IMR-90 (cell line): ENCODE measurements at regions not wholly inside any gene's neighbourhood (a gene's known extent, or its start where the extent isn't known, plus 50 kb on each side); places are given as distances from the start of the nearest gene placed in this dataset.

Experiments
- ATAC-seq: fragments of 200-7000 bp; cut with Tn5 transposase; 2 replicates; pipeline ENCODE4 v1.9.1; 2020; ENCODE audit warnings: low read depth, mild to moderate bottlenecking, moderate library complexity
- BruUV-seq: library from RNA; stranded (reverse); fragments of 400-500 nt; replicated peaks from 2 replicates; lab custom pipeline; 2021; lab: Mats Ljungman, UMichigan
- CTCF ChIA-PET: fragments of 300-600 bp; formaldehyde crosslinking; extraction: SDS; loops from one replicate; lab custom pipeline; 2021; ENCODE audit warnings: antibody characterized with exemption; lab: Yijun Ruan, JAX
- POLR2A ChIA-PET: fragments of 300-600 bp; sonication (Branson Sonifier 250); formaldehyde crosslinking; loops from one replicate; lab custom pipeline; 2022; ENCODE audit warnings: antibody characterized with exemption; ENCODE audit not compliant: unreplicated experiment; lab: Charles Lee
- DNase-seq: peaks from one replicate; pipeline ENCODE4 v3.0.0; 2013
- H2AFZ ChIP-seq: replicated peaks from 2 replicates; pipeline ENCODE3; 2013; ENCODE audit warnings: low read length, mild to moderate bottlenecking; ENCODE audit not compliant: poor library complexity
- H2AK5ac ChIP-seq: 2 replicates; pipeline ENCODE4 v1.6.1; 2013; ENCODE audit warnings: low read depth, low read length, inconsistent platforms
- H2AK9ac ChIP-seq: replicated peaks from 2 replicates; pipeline ENCODE3; 2013; ENCODE audit warnings: mild to moderate bottlenecking, low read depth, low read length, moderate library complexity; ENCODE audit not compliant: poor library complexity
- H2BK120ac ChIP-seq: 2 replicates; pipeline ENCODE4 v1.6.1; 2013; ENCODE audit warnings: low read depth, low read length, inconsistent platforms
- H2BK15ac ChIP-seq: 3 replicates; pipeline ENCODE4 v1.6.1; 2013; ENCODE audit warnings: low read depth, low read length, inconsistent platforms
- H2BK20ac ChIP-seq: 2 replicates; pipeline ENCODE4 v1.6.1; 2013; ENCODE audit warnings: low read depth, mild to moderate bottlenecking, inconsistent platforms, low read length, moderate library complexity
- H2BK5ac ChIP-seq: 2 replicates; pipeline ENCODE4 v1.6.1; 2013; ENCODE audit warnings: mild to moderate bottlenecking, low read depth, low read length, inconsistent platforms; ENCODE audit not compliant: poor library complexity, severe bottlenecking
- H3K14ac ChIP-seq: replicated peaks from 2 replicates; pipeline ENCODE4 v1.6.1; 2013; ENCODE audit warnings: low read depth, low read length, inconsistent platforms
- H3K18ac ChIP-seq: 2 replicates; pipeline ENCODE4 v1.6.1; 2013; ENCODE audit warnings: low read depth, low read length, control low read depth
- H3K23ac ChIP-seq: 2 replicates; pipeline ENCODE4 v1.6.1; 2013; ENCODE audit warnings: low read depth, low read length, inconsistent platforms
- H3K27ac ChIP-seq: 2 replicates; pipeline ENCODE4 v1.5.1; 2013; ENCODE audit warnings: mild to moderate bottlenecking, control low read depth, low read length; ENCODE audit not compliant: insufficient read depth
- H3K27me3 ChIP-seq: 2 replicates; pipeline ENCODE4 v1.6.1; 2013; ENCODE audit warnings: low read length; ENCODE audit not compliant: control insufficient read depth, insufficient read depth
- H3K36me3 ChIP-seq: 2 replicates; pipeline ENCODE4 v1.6.1; 2013; ENCODE audit warnings: low read length, mixed read lengths; ENCODE audit not compliant: control insufficient read depth, insufficient read depth
- H3K4ac ChIP-seq: 2 replicates; pipeline ENCODE4 v1.6.1; 2013; ENCODE audit warnings: low read depth, low read length, inconsistent platforms
- H3K4me1 ChIP-seq: 2 replicates; pipeline ENCODE4 v1.6.1; 2013; ENCODE audit warnings: low read length, mixed read lengths; ENCODE audit not compliant: control insufficient read depth, insufficient read depth
- H3K4me2 ChIP-seq: 2 replicates; pipeline ENCODE4 v1.6.1; 2013; ENCODE audit warnings: low read depth, mild to moderate bottlenecking, control low read depth, low read length, moderate library complexity
- H3K4me3 ChIP-seq: 2 replicates; pipeline ENCODE4 v1.5.1; 2013; ENCODE audit warnings: low read depth, mild to moderate bottlenecking, control low read depth, low read length, moderate library complexity; ENCODE audit not compliant: insufficient read depth
- H3K56ac ChIP-seq: 2 replicates; pipeline ENCODE4 v1.6.1; 2013; ENCODE audit warnings: low read length, inconsistent platforms; ENCODE audit not compliant: insufficient read depth; ENCODE audit errors: extremely low read depth
- H3K79me1 ChIP-seq, 2 experiments: 2 replicates each; pipeline ENCODE4 v1.6.1; 2013; ENCODE audit warnings: low read length in 2 of 2, inconsistent platforms in 1 of 2, low read depth in 1 of 2
- H3K9ac ChIP-seq: 2 replicates; pipeline ENCODE4 v1.6.1; 2013; ENCODE audit warnings: low read depth, low read length, control low read depth
- H3K9me1 ChIP-seq: 2 replicates; pipeline ENCODE4 v1.6.1; 2013; ENCODE audit warnings: low read length, inconsistent platforms; ENCODE audit not compliant: insufficient read depth
- H3K9me3 ChIP-seq: 2 replicates; pipeline ENCODE4 v1.6.1; 2013; ENCODE audit warnings: low read length; ENCODE audit not compliant: control insufficient read depth, insufficient read depth
- H4K20me1 ChIP-seq: 2 replicates; pipeline ENCODE4 v1.6.1; 2013; ENCODE audit warnings: low read length, inconsistent platforms; ENCODE audit not compliant: insufficient read depth
- H4K5ac ChIP-seq: 2 replicates; pipeline ENCODE4 v1.6.1; 2013; ENCODE audit warnings: mild to moderate bottlenecking, low read depth, low read length, control low read depth
- H4K8ac ChIP-seq, 2 experiments: 2 replicates each; pipeline ENCODE4 v1.6.1; 2013; ENCODE audit warnings: low read depth in 2 of 2, low read length in 2 of 2, control low read depth in 1 of 2, inconsistent platforms in 1 of 2
- H4K91ac ChIP-seq: 2 replicates; pipeline ENCODE4 v1.6.1; 2013; ENCODE audit warnings: low read depth, low read length, inconsistent platforms; ENCODE audit not compliant: insufficient read depth
- BHLHE40 ChIP-seq: fragments of 150-350 bp; IDR thresholded peaks from 2 replicates; pipeline ENCODE4 v1.6.1; 2016; ENCODE audit warnings: mild to moderate bottlenecking, low read depth, low read length
- CEBPB ChIP-seq: IDR thresholded peaks from 2 replicates; pipeline ENCODE4 v1.6.1; 2012; ENCODE audit warnings: low read depth, low read length, improper control_type of control experiment
- CHD1 ChIP-seq: IDR thresholded peaks from 2 replicates; pipeline ENCODE4 v1.6.1; 2012; ENCODE audit warnings: low read depth, low read length, improper control_type of control experiment
- FOS ChIP-seq: fragments of 150-350 bp; IDR thresholded peaks from 2 replicates; pipeline ENCODE4 v1.6.1; 2016; ENCODE audit warnings: low read depth, low read length
- MAFK ChIP-seq: IDR thresholded peaks from 2 replicates; pipeline ENCODE4 v1.6.1; 2012; ENCODE audit warnings: low read depth, low read length, improper control_type of control experiment
- MAZ ChIP-seq: IDR thresholded peaks from 2 replicates; pipeline ENCODE4 v1.6.1; 2012; ENCODE audit warnings: low read depth, mild to moderate bottlenecking, low read length, improper control_type of control experiment, moderate library complexity, borderline replicate concordance
- MXI1 ChIP-seq: IDR thresholded peaks from 2 replicates; pipeline ENCODE4 v1.6.1; 2012; ENCODE audit warnings: low read depth, mild to moderate bottlenecking, low read length, moderate library complexity, borderline replicate concordance
- NFE2L2 ChIP-seq: fragments of 150-350 bp; IDR thresholded peaks from 2 replicates; pipeline ENCODE4 v1.6.1; 2016; ENCODE audit warnings: low read depth, mild to moderate bottlenecking, low read length
- POLR2A ChIP-seq: IDR thresholded peaks from 2 replicates; pipeline ENCODE4 v1.6.1; 2012; ENCODE audit warnings: mild to moderate bottlenecking, low read depth, low read length
- RAD21 ChIP-seq: IDR thresholded peaks from 2 replicates; pipeline ENCODE4 v1.6.1; 2012; ENCODE audit warnings: low read length, improper control_type of control experiment
- RCOR1 ChIP-seq: IDR thresholded peaks from 2 replicates; pipeline ENCODE4 v1.6.1; 2012; ENCODE audit warnings: mild to moderate bottlenecking, low read length, improper control_type of control experiment; ENCODE audit not compliant: insufficient replicate concordance
- RFX5 ChIP-seq: IDR thresholded peaks from 2 replicates; pipeline ENCODE4 v1.8.0; 2012; ENCODE audit warnings: low read depth, mild to moderate bottlenecking, low read length, moderate library complexity
- SMC3 ChIP-seq: fragments of 150-350 bp; IDR thresholded peaks from 2 replicates; pipeline ENCODE4 v1.6.1; 2016; ENCODE audit warnings: low read depth, mild to moderate bottlenecking, antibody characterized with exemption, low read length, moderate library complexity
- USF2 ChIP-seq: fragments of 150-350 bp; IDR thresholded peaks from 2 replicates; pipeline ENCODE4 v1.6.1; 2017; ENCODE audit warnings: mild to moderate bottlenecking, antibody characterized with exemption, low read length, low read depth
- WGBS, 2 experiments: methylation state at CpG; one replicate each; pipeline versions ENCODE4 v1.1.5 to v1.1.7; 2013; ENCODE audit warnings: missing lambda C conversion rate in 2 of 2; ENCODE audit not compliant: insufficient read length in 1 of 2; ENCODE audit errors: extremely low coverage in 2 of 2; 5-methylcytosine and 5-hydroxymethylcytosine counted together
- dilution Hi-C: fragments of 300-500 bp; cut with HindIII; formaldehyde crosslinking; loops from one replicate; pipeline ENCODE4 v1.14.3; 2018; ENCODE audit warnings: low sequenced_read_pairs; ENCODE audit not compliant: unreplicated experiment
- in situ Hi-C: fragments of 300-500 bp; cut with MboI; formaldehyde crosslinking; loops from 3 replicates; pipeline ENCODE4 v1.14.3; 2019; ENCODE audit warnings: low sequenced_read_pairs, inconsistent platforms, mixed read lengths
- intact Hi-C: fragments of 100-400 bp; cut with micrococcal nuclease; formaldehyde crosslinking; loops from 2 replicates; pipeline ENCODE4 v1.10.0; 2022
- TF ChIP-seq, protein P1 (sequence below): fragments of 150-350 bp; IDR thresholded peaks from 2 replicates; pipeline ENCODE4 v1.6.1; 2016; ENCODE audit warnings: low read depth, mild to moderate bottlenecking, low read length, moderate library complexity, borderline replicate concordance

GRCh38 chr13:42486711-42487198 is 87.2 kb upstream of the TNFSF11 start:
- H4K20me1 ChIP-seq, result no peaks in the 10 kb centered on the region
- no peaks in the 10 kb centered on the region for H3K9me3 ChIP-seq
- no peaks in the 10 kb centered on the region; the same call in 1 of the 2 replicates for H3K4me1 ChIP-seq
- no peak overlapping the region for H4K8ac ChIP-seq
- no peak overlapping the region for H2BK5ac ChIP-seq
- no peak overlapping the region for H2AK9ac ChIP-seq
- no peaks in the 10 kb centered on the region; the same call in 1 of the 2 replicates for H3K9me1 ChIP-seq
- H3K23ac ChIP-seq, result no peak overlapping the region
- intact Hi-C loops, result no loop called here
- no peak overlapping the region for H3K4ac ChIP-seq
- no peak overlapping the region for H3K9ac ChIP-seq
- H3K14ac ChIP-seq, result no peak overlapping the region
- no peaks in the 10 kb centered on the region for H3K36me3 ChIP-seq
- no peak overlapping the region for H4K5ac ChIP-seq
- H3K27me3 ChIP-seq, result peaks cover 33% of the 10 kb centered on the region
- no CpG with 5 or more reads among the region's 3 CpGs for WGBS, 2 experiments
- in situ Hi-C loops, result no loop called here
- dilution Hi-C loops, result no loop called here
- DNase-seq (peak; percentile 71), ATAC-seq (peak; percentile 68)
- H3K4me3 ChIP-seq, result no peak overlapping the region
- H2BK15ac ChIP-seq, result no peak overlapping the region
- CTCF ChIA-PET, result no interaction called here
- no peak overlapping the region for H2AK5ac ChIP-seq
- no peak overlapping the region for H2BK20ac ChIP-seq
- H3K79me1 ChIP-seq, result no peaks in the 10 kb centered on the region
- H2AFZ ChIP-seq, result no peak overlapping the region
- TF ChIP-seq RCOR1 (no peak), POLR2A (no peak), USF2 (no peak), NFE2L2 (no peak), CEBPB (peak; percentile 28; the same call in 1 of the 2 replicates), MAZ (no peak), BHLHE40 (peak; percentile 52), CHD1 (no peak), RFX5 (no peak), MAFK (peak; percentile 15; the same call in 1 of the 2 replicates), SMC3 (no peak), MXI1 (no peak), RAD21 (no peak), FOS (peak; percentile 19)
- TF ChIP-seq, protein P1, sequence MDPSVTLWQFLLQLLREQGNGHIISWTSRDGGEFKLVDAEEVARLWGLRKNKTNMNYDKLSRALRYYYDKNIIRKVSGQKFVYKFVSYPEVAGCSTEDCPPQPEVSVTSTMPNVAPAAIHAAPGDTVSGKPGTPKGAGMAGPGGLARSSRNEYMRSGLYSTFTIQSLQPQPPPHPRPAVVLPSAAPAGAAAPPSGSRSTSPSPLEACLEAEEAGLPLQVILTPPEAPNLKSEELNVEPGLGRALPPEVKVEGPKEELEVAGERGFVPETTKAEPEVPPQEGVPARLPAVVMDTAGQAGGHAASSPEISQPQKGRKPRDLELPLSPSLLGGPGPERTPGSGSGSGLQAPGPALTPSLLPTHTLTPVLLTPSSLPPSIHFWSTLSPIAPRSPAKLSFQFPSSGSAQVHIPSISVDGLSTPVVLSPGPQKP, result no peak
- BruUV-seq, result no TSS peak
- H3K4me2 ChIP-seq, result no peak overlapping the region
- no peak overlapping the region for H3K18ac ChIP-seq
- POLR2A ChIA-PET, result no interaction called here
- no peak overlapping the region for H3K27ac ChIP-seq
- H2BK120ac ChIP-seq, result no peak overlapping the region
- H3K56ac ChIP-seq, result no peak overlapping the region
- no peak overlapping the region for H4K91ac ChIP-seq
